Fibroblast of skin of scalp (primary cell): ENCODE measurements at regions not wholly inside any gene's neighbourhood (a gene's known extent, or its start where the extent isn't known, plus 50 kb on each side); places are given as distances from the start of the nearest gene placed in this dataset.
A peak's percentile ranks its signal among the peaks of the same experiment; 100 is the strongest.
"Not testable (repeated sequence)": the region's sequence is repeated elsewhere in the genome, so short reads cannot be mapped to it uniquely, and the experiment has no call there.

Experiments
- DNase-seq: peaks from one replicate; pipeline ENCODE4 v3.0.0-alpha.2; 2013

DNA sequence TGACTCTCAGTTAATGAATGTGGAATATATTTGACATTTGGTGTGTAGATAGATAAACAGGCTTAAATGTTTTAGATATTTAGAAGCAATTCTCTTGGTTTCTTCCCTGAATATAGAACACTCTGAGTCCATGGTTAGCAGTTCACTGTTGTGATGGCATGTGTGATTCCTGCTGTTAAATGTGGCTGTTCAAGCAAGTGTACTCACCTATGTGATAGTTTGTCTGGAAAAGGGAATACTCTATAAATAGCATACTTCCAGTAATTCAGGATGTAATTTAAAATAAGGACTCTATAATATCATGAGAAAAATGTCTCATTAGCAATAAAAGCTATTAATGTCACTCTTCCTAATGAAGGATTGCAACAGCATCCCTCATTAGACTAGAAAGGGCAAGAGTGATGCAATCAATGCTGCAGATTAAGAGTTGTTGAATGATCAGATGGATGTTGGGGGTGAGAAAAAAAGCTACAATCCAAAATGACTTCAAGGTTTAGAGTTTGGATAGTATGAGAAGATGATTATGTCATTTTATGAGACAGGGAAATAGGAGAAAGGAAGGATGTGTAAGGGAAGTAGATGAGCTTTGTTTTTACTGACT lies 201.8 kb upstream of the WDFY3 start:
- no peak for DNase-seq

DNA sequence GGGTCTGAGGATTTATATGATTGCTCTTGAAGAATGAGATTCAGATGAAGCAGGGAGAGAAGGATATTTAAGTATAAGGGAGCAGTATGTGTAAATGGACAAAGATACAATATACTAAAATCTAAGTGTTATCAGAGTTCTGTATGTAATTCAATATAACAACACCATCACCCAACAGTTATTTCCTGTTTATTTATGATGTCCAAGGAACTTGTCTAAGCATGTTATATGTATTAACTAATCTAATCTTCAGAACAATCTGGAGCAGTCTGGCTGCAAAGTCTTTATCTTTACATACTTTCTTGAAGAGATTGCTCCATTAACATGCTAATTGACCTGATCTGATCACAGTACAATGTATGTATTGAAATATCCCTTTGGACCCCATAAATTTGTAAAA lies 203.8 kb upstream of the WDFY3 start:
- DNase-seq, result no peak

DNA sequence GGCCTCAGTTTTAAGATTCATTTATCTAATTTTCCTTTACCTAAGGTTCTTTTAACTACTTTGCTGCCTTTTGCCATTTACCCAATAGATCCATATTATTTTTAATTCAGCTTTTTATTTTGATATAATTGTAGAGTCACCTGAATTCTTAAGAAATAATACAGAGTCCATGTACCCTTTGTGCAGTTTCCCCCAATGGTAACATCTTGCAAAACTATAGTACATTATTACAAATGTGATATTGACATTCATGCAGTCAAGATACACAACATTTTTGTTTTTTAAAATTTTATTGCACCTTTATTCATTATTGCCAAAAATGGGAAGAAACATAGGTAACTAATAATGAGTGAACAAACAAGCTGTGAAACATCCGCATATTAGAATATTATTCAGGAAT lies 208.7 kb upstream of the WDFY3 start:
- no peak for DNase-seq

DNA sequence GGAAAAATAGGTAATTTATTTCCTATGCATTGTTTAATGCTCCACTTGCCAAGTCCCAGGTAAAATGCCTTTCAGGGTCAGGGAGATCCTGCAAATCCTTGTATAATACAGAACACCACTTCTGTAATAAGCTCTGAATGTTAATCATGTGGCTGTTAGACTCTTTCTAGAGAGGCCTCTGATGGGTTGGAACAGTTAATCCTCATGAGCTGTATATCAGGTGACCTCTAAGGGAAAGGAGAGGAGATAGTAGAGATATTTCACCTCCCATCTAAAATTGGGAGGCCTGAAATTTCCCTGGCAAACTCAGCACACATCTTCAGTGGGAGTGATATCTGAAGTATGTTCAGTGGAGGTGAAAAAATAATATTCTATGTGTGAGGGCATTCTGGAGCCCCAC lies 210.6 kb upstream of the WDFY3 start:
- no peak for DNase-seq

DNA sequence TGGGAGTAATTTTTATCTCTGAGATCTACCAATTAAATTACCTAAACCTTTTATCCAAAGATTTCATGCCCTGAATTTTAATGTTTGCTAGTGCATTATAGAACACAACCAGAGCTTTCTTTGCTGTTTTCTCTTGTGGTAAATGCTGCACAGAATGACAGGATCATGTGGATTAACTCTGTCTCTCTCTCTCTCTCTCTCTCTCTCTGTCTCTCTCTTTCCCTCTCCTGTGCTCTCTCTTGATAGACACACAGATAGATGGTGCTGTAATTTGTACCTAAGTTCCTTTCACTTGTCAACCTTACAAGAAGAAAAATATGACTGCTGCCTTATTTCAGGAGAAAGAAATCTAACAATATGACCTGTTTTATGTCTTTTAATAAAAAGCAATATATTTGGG lies 211.2 kb upstream of the WDFY3 start:
- no peak for DNase-seq

DNA sequence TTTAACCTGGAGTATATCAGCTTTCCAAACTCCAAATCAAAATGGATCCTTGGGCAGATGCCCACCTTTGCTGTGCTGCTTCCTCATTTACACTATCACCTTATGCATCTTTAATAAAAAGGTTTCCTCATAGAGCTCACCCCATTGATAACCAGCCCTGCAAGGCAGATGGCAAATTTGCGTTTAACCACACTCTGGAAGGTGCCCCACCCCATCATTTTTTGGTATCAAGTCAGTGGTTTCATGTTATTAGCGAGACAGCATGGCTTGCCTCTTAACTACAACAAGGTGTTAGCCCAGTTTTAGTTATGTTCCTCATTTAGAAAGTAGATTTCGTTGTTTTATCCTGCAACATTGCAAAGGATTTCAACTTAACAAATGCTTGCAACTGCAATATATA lies 214.0 kb upstream of the WDFY3 start:
- no peak for DNase-seq

DNA sequence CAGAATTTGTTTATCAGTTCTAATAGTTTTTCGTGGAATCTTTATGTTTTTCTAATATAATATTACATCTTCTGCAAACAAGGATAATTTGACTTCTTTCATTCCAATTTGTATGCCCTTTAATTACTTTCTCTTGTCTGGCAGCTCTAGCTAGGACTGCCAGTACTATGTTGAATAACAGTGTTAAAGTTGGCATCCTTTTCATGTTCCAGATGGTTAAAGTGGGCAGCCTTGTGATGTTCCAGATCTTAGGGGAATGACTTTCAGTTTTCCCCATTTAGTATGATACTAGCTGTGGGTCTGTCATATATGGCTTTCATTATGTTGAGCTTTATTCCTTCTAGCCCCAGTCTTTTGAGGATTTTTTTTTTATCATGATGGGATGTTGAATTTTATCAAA lies 220.6 kb upstream of the WDFY3 start:
- DNase-seq, result no peak

DNA sequence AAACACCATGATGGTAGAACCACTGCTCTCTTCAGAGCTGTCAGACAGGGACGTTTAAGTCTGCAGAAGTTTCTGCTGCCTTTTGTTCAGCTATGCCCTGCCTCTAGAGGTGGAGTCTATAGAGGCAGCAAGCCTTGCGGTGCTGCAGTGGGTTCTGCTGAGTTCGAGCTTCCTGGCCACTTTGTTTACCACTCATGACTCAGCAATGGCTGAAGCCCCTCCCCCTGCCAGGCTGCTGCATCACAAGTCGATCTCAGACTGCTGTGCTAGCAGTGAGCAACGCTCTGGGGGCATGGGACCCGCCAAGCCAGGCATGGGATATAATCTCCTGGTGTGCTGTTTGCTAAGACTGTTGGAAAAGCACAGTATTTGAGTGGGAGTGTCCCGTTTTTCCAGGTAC lies 229.5 kb upstream of the WDFY3 start:
- DNase-seq, result not testable (repeated sequence)

DNA sequence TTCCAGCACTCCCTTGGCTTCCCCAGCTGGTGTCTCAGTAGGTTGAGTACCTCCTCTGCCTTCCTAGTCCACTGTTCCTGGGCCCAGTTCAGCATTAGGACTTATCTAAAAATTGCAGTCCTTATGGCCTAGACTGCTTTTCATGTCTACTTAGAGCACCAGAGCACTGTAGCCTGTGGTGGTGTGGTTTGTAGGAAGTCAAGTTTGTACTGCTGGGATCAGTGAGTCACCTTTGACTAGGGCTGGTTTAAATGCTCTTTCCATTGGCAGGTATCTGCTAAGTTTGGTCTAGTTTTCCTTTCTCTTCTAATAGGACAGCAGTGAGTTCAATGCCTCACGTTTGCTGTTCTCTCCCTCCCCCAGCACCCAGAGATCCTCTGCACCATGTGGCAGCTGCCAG lies 233.6 kb upstream of the WDFY3 start:
- DNase-seq, result no peak

DNA sequence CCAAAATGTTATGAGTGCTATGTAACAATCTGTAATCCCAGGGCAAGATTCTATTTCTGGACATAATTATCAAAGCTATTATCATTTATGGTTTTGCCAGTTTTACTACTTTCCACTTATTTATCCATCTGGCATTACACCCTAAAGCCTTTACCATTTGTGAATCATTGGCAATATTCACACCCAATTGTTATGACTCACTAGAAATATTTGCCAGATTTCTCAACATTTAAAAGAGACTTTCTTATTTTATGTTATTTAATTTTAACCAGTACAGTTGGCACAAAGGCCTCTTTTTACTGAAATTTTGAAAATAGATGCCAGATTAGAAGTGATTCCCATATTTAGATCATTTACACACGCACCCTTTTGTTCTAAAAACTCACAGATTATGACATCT lies 242.7 kb upstream of the WDFY3 start:
- DNase-seq, result peak; percentile 10

DNA sequence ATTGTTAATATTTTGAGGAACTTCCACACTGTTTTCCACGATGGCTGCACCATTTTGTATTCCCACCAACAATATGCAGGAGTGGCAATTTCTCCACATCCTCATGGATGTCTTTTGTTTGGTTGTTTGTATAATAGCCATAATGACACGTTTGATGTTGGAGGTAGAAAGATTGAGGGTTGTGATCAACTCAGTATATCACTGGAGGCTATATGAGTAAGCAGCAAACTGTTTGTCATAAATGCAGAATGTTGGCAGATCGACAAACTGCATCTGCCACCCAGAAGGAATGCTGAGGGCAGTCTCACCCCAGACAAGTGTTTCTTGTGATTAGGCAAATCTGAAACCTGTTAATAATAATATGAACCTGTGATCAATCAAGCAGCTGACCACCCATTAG lies 243.9 kb upstream of the WDFY3 start:
- peak; percentile 18 for DNase-seq

DNA sequence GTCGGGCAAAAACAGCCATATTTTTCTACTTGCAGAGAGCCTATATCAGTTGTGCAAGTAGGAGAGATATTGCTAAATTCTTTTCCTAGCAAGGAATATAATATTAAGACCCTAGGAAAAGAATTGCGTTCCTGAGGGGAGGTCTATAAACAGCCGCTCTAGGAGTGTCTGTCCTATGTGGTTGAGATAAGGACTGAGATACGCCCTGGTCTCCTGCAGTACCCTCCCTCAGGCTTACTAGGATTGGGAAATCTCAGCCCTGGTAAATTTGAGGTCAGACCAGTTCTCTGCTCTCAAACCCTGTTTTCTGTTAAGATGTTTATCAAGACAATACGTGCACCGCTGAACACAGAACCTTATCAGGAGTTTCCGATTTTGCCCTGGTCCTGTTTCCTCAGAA lies 250.1 kb upstream of the WDFY3 start:
- DNase-seq, result not testable (repeated sequence)

DNA sequence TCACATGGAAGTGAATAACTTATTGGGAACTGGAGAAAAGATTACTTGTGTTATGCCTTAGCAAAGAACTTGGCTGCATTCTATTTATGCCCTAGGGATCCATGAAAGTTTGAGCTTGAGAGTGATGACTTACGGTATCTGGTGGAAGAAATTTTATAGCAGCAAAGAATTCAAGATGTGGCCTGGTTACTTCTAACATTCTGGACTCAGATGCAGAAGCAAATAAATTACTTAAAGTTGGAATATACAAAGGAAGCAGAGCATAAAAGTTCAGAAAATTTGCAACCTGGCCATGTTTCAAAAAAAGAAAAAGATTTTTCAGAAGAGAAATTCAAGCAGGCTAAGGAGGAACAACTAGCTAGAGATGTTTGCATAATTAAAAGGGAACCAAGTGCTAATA lies 252.3 kb upstream of the WDFY3 start:
- DNase-seq, result no peak

DNA sequence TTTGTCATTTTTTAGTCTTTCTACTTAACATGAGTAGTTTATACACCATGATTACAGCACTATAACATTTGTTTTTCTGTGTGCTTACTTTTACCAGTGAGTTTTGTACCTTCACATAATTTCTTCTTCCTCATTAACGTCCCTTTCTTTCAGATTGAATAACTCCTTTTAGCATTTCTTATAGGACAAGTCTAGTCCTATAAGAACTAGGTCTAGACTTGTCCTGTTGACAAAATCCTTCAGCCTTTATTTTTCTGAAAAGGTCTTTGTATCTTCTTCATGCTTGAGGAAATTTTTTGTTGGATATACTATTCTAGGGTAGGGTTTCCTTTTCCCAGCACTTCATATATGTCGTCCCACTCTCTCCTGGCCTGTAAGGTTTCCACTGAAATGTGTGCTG lies 253.3 kb upstream of the ARHGAP24 start:
- DNase-seq, result no peak

DNA sequence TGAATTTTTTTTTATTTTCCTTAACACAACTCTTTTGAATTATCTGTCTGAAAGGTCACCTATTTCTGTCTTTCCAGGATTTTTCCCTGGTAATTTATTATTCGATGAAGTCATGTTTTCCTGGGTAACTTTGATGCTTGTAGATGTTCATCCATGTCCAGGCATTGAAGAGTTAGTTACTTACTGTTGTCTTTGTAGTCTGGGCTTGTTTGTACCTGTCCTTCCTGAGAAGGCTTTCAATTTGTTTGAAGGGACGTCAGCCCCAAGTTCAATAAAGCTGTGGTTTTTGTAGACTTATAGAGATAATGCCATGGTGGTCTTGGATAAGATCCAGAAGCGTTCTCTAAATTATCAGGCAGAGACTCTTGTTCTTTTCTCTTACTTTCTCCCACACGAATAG lies 252.4 kb upstream of the ARHGAP24 start:
- DNase-seq, result no peak

DNA sequence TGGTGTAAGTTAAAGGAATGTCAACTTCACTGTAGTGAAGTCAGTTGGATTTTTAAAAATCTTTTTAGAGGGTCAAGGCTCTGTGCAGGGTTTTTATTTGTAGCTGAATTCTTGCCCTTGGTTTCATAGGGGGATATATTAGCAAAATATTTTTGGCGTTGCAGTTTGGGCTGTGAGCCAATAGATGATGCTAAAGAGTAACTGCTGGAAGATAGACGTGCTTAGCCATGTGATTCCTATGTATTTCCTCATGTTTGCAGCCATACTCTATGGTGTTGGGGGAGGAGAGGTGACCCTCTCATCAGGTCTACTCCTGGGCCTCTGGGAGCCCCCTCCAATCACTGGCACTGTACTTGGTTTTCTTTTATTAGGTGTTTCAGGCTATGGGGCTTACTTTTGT lies 246.7 kb upstream of the ARHGAP24 start:
- no peak for DNase-seq

DNA sequence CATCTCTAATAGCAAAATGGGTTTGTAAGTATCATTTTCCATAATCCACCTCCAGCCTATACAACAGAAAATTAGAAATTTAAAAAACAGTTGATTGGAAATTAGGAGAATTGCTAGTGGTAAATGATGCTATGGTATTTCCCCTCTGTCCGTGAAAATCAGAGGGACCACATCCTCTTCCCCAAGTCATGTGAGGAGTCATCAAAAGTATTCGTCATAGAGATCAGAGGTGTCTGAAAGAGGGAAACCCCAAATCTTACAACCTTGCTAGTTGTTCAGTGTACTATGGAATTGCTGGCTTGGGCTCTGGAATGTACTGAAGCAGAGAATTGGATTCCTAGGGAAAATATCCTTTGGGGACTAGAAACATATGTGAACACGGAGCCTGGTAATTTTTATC lies 241.4 kb upstream of the ARHGAP24 start:
- no peak for DNase-seq

DNA sequence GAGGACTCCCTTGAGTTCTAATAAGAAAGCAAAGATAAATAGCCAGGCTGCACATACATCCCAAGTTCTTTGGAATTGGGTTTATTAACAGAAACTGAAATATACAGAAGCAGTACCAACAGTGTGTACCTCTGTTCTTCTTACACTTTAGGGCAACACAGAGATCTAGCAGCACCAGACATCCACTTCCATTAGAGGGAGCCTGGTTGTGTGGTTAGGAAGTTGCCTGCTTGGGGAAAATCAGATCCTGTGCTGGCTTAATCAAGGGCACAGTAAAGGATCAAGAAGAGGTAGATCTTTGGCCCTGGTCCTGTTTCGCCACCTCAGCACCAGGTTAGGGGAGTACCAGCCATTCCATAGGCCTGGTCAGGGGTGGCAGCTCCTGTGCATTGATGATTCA lies 231.1 kb upstream of the ARHGAP24 start:
- DNase-seq, result no peak

DNA sequence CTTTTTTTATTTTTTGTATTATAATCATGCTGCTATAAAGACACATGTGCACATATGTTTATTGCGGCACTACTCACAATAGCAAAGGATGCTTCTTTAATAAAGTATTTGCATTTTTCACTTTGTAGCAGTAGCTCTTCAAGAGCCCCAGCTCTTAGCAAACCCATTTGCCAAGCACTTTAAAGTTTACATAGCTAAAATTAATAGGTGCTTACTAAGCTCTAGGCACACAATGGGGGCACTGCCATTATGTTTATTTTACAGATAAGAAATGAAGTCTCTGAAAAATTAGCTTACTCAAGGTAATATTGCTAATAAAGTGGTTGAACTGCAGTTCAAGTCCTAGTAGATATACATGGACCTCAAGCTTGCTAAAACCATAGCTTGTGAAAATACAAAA lies 230.3 kb upstream of the ARHGAP24 start:
- DNase-seq, result no peak

DNA sequence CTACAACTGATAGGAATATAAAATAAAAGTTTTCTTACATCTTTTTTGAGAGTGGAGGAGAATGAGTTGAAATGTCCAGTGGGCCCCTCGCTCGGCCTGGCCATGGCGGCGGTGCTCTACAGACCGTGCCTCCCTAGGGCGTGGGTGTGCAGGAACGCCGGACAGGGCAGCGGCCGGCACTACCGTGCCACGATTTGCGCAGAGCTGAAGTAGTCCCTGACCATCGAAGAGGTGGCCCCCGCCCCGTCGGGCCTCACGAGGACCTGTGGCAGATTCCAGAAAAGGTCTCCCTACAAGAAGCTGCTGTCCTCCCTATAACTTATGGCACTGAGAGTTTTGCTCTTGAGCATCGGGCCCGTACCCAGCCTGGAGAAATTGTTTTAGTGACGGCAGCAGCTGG lies 228.9 kb upstream of the ARHGAP24 start:
- DNase-seq, result no peak

DNA sequence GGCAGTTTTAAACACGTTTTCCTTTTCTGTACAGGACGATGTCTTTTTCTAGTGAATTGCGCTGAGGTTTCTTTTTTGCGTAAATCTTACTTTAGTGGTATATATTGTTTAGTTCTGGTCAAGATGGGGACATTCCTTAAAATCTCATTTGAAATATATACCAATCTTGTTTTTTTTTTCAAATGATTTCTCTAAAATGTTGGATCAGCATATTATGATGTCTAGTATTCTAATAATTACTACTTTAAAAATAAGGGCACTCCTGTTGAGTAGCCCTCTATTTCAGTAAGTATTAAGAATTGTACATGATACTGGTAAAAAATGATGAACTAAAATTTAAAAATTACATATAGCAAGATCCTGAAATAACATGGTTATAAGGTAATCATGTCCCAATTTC lies 224.1 kb upstream of the ARHGAP24 start:
- no peak for DNase-seq

DNA sequence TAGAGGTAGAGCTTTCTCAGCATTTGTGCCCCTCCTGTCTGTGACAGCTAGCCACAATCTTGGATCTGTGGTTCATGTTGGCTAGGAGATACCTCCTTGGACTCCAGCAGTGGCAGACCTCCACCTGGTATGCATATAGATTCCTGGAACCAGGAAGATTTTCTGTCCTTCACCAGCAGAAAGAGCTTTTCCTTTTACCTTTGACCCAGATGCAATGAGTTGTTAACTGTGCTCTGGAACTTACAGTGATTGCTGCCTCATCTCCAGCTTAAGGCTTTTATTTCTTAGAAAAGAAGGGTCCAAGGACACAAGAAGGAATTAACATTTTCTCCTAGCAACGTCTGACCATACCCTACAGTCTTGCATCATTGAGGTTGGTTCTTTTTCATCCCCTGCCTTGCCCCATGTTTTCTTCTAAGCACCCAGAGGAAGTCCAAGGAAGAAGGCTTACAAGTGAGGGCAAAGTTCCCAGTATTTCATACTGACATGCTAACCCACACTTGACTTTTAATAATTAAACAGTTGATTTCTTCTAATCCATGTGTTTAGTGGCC lies 217.1 kb upstream of the ARHGAP24 start:
- no peak for DNase-seq

DNA sequence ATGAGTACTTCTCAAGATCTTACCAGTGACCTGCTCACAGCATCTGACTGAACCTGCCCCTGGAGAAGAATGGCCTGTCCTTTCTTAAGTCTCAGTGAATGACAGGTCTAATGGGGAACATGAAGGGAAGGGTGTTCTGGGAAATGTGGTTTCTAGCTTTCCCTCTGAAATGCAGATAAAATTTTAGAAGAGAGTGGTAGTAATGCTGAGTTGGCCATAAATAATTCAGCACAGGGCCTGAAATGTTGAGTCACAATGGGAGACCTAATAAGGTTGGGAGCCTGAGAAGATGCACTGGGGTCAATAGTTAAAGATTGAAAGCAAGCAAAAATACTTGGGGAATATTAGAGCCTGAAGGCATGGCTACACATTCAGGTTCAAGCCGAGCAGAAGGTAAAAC lies 214.9 kb upstream of the ARHGAP24 start:
- DNase-seq, result no peak

DNA sequence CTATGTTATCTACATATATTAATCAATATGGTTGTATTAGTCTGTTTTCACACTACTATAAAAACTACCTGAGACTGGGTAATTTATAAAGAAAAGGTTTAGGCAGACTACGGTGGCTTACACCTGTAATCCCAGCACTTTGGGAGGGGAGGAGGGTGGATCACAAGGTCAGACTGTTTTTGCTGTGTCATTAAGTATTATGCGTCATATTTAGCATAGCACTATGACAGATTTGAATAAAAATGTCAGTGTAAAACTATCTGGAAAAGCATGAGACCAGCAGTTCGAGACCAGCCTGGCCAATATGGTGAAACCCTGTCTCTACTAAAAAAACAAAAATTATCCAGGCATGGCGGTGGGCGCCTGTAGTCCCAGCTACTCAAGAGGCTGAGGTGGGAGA lies 209.7 kb upstream of the ARHGAP24 start:
- DNase-seq, result no peak

DNA sequence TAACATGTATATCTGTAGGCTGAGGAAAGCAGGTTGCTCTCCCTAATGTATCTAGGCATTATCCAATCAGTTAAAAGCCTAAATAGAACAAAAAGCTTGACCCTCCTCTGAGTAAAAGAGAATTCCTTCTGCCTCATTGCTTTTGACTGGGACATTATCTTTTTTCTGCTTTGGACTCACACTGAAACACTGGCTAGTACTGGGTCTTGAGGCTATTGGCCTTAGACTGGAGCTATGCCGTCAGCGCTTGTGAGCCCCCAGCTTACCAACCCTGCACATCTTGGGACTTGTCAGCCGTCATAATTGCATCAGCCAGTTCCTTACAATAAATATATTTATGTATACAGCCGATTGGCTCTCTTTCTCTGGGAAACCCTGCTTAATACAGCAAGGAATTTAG lies 206.8 kb upstream of the ARHGAP24 start:
- DNase-seq, result no peak
